ENCODE measurements at regions not wholly inside any gene's neighbourhood (a gene's known extent, or its start where the extent isn't known, plus 50 kb on each side); places are given as distances from the start of the nearest gene placed in this dataset. TPM values are rescaled to one million over a fixed set of nuclear protein-coding genes. Genes with fewer than 3 reads are reported as not detected.

Small RNA genes lying in the stretch of these regions (small RNA-seq; reads per million reads assigned to genes)
- gene RNU6-102P (ENCODE audit: insufficient read depth) = not detected
